Bronchial epithelial cell (primary cell): ENCODE measurements at regions not wholly inside any gene's neighbourhood (a gene's known extent, or its start where the extent isn't known, plus 50 kb on each side); places are given as distances from the start of the nearest gene placed in this dataset.

ENCODE experiments used
- DNase-seq: peaks from one replicate; pipeline ENCODE4 v3.0.0-alpha.2; 2010; ENCODE audit warnings: low read depth
- FAIRE-seq: peaks from 2 replicates; lab custom pipeline; 2011; peaks lifted over from hg19 to GRCh38; lab: Jason Lieb, UNC
- H3K27me3 ChIP-seq: 2 replicates; pipeline ENCODE4 v1.5.1; 2011; ENCODE audit warnings: low read length; ENCODE audit not compliant: control insufficient read depth, insufficient read depth
- H3K36me3 ChIP-seq: 2 replicates; pipeline ENCODE4 v1.5.1; 2011; ENCODE audit warnings: low read length; ENCODE audit not compliant: control insufficient read depth, insufficient read depth
- H3K4me3 ChIP-seq: 2 replicates; pipeline ENCODE4 v1.5.1; 2011; ENCODE audit warnings: mild to moderate bottlenecking, low read depth, low read length, control low read depth
- CTCF ChIP-seq: IDR thresholded peaks from 2 replicates; pipeline ENCODE4 v1.5.1; 2011; ENCODE audit warnings: mild to moderate bottlenecking, moderate library complexity, low read length, control low read depth, inconsistent platforms; ENCODE audit not compliant: insufficient read depth, severe bottlenecking

- Histone ChIP-seq H3K4me3 (no peak overlapping the region), H3K36me3 (no peaks in the 10 kb centered on the region), H3K27me3 (no peaks in the 10 kb centered on the region)
- DNase-seq (no peak), FAIRE-seq (no peak)
- TF ChIP-seq CTCF: no peak
These were observed 732.8 kb upstream of the IGFBP3 start for GRCh38 chr7:46653848-46654247.

- Histone ChIP-seq H3K27me3 (no peaks in the 10 kb centered on the region), H3K4me3 (no peak overlapping the region), H3K36me3 (no peaks in the 10 kb centered on the region)
- DNase-seq: no peak
- FAIRE-seq: peak; percentile 23
- TF ChIP-seq CTCF: no peak
These were observed 731.2 kb upstream of the IGFBP3 start for GRCh38 chr7:46652317-46652716.

GRCh38 chr7:46651561-46652088 lies 730.6 kb upstream of the IGFBP3 start:
- H3K36me3 ChIP-seq: no peaks in the 10 kb centered on the region
- H3K4me3 ChIP-seq: no peak overlapping the region
- DNase-seq (peak; percentile 100), FAIRE-seq (peak; percentile 98)
- H3K27me3 ChIP-seq: no peaks in the 10 kb centered on the region
- no peak for TF ChIP-seq CTCF

GRCh38 chr7:46651070-46651469 lies 730.0 kb upstream of the IGFBP3 start:
- Histone ChIP-seq H3K4me3 (no peak overlapping the region), H3K36me3 (no peaks in the 10 kb centered on the region), H3K27me3 (no peaks in the 10 kb centered on the region)
- FAIRE-seq (peak; percentile 99), DNase-seq (peak; percentile 98)
- TF ChIP-seq CTCF: no peak

- H3K36me3 ChIP-seq: no peaks in the 10 kb centered on the region
- DNase-seq (no peak), FAIRE-seq (no peak)
- H3K27me3 ChIP-seq: no peaks in the 10 kb centered on the region
- no peak for TF ChIP-seq CTCF
- H3K4me3 ChIP-seq: no peak overlapping the region
These were observed 728.8 kb upstream of the IGFBP3 start for GRCh38 chr7:46649876-46650275.
